Activated T-cell treated with anti-CD3 and anti-CD28 coated beads, Interleukin-2, amount 50 U/mL, for 4 hours (primary cell): ENCODE measurements at regions not wholly inside any gene's neighbourhood (a gene's known extent, or its start where the extent isn't known, plus 50 kb on each side); places are given as distances from the start of the nearest gene placed in this dataset.

Experiments
- ATAC-seq, 2 donors: fragments of 200-7000 bp; cut with Tn5 transposase; one replicate each; pipeline ENCODE4 v1.10.0; 2021
- DNase-seq: peaks from one replicate; pipeline ENCODE4 v3.0.0-alpha.2; 2020
- H3K27me3 Mint-ChIP-seq: one replicate; pipeline ENCODE4 v1.8.0; 2021; ENCODE audit warnings: low read depth, mixed read lengths
- H3K36me3 Mint-ChIP-seq: one replicate; pipeline ENCODE4 v1.8.0; 2022; ENCODE audit warnings: mixed read lengths; ENCODE audit not compliant: insufficient read depth
- H3K4me1 Mint-ChIP-seq: one replicate; pipeline ENCODE4 v1.8.0; 2021; ENCODE audit warnings: low read depth, mixed read lengths
- H3K4me3 Mint-ChIP-seq: one replicate; pipeline ENCODE4 v1.8.0; 2021; ENCODE audit warnings: mild to moderate bottlenecking, moderate library complexity, mixed read lengths
- H3K9me3 Mint-ChIP-seq: one replicate; pipeline ENCODE4 v1.8.0; 2021; ENCODE audit warnings: mixed read lengths

DNA sequence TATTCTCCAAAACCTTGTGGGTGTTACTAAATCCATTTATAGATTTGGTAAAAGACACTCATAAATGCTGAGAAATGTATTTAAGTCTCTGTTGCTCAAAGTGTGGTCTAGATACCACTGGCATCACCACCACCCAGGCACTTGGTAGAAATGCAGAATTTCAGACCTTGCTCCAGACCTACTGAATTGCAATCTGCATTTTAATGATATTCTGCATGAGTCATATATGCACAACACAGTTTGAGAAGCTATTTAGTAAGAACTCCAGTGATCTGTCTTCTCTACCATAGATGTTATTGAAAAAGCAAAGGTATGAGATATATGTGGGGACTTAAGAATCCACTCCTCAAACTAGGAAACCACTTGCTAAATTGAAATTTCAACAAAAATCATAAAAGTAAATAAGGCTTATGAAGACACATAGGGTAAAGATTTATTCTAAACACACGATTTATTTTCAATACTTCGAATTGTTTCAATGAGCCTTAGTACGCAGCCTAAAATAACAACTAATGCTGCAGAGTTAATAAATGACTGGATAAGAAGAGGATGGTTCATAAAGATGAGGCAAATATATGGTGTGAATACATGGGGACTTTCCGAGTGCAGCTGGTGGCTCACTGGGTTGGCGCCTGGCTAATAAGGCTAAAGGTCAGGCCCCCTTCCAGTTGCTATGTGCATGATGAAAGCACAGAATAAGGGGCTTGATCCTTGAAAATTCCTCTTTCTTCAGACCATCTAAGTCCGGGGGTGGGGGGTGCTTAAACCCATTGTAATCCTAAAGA is 813.3 kb downstream of the NR2F2 start:
- Mint-ChIP-seq H3K4me1 (no peaks in the 10 kb centered on the region), H3K9me3 (peaks cover 8% of the 10 kb centered on the region), H3K36me3 (no peaks in the 10 kb centered on the region), H3K4me3 (no peak overlapping the region), H3K27me3 (no peaks in the 10 kb centered on the region)
- no peak for DNase-seq
- ATAC-seq: no peak

GRCh38 chr15:97144377-97144711 is 813.8 kb downstream of the NR2F2 start:
- H3K9me3 Mint-ChIP-seq: peaks cover 8% of the 10 kb centered on the region
- no peak for DNase-seq
- no peaks in the 10 kb centered on the region for H3K4me1 Mint-ChIP-seq
- no peaks in the 10 kb centered on the region for H3K36me3 Mint-ChIP-seq
- H3K27me3 Mint-ChIP-seq: no peaks in the 10 kb centered on the region
- H3K4me3 Mint-ChIP-seq: no peak overlapping the region
- ATAC-seq: no peak

GRCh38 chr15:97146929-97147870 is 813.3 kb upstream of the ARRDC4 start:
- no peak overlapping the region for H3K4me3 Mint-ChIP-seq
- no peaks in the 10 kb centered on the region for H3K27me3 Mint-ChIP-seq
- no peaks in the 10 kb centered on the region for H3K4me1 Mint-ChIP-seq
- DNase-seq (no peak), ATAC-seq (no peak)
- no peaks in the 10 kb centered on the region for H3K36me3 Mint-ChIP-seq
- H3K9me3 Mint-ChIP-seq: peaks cover 15% of the 10 kb centered on the region

DNA sequence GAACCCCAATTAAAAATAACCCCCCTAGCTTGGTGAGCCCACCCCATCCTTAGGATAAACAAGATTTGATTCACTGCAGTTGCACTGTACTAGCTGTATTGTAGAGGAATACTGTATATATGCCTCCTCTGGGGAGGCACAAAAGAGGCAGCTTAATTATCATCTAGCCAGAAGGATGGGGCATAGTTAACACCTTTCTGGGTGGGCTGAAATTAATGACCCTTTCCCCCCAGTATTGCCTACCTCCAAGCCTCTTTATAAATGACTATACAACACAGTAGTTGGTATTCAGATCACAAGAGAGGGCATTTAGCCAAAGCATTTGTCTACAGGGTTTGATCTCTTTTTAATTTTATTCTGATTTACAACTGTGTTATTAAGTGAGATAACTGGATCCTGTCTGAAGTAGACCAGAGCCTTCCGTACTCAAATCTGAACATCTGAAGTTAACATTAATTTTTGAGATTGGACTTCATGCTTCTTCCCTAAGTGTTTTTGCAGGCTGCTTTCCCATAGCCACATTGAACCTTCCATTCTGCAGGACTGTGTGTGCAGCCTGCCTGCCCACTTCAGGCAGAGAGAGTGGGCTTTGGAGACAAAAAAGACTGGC is 807.0 kb upstream of the ARRDC4 start:
- Mint-ChIP-seq H3K36me3 (no peaks in the 10 kb centered on the region), H3K27me3 (no peaks in the 10 kb centered on the region), H3K9me3 (peaks cover 7% of the 10 kb centered on the region), H3K4me1 (no peaks in the 10 kb centered on the region), H3K4me3 (no peak overlapping the region)
- DNase-seq (no peak), ATAC-seq (no peak)

DNA sequence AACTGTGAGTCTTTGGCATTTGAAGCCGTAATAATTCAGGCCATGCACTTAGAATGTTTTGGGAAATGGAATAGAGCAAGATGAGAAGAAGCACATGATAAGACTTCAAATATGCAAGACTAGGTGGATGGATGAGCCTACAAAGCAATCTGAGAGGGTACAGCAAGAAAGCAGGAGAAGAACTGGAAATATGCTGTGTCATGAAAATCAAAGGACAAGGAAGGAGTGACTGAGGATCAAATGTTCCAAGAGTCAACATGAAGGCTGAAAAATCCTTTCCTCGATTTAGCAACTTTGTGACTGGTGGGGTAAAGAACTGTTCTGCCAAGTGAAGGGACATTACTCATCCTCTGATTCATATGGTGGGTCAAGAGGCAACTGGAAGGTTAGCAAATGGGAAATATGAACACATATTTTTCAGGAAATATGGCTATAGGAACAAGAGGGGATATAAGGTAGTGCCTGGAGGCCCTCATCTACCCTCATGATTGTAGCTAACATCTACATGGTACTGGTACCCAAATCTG is 803.7 kb upstream of the ARRDC4 start:
- Mint-ChIP-seq H3K27me3 (no peaks in the 10 kb centered on the region), H3K9me3 (no peaks in the 10 kb centered on the region), H3K36me3 (no peaks in the 10 kb centered on the region), H3K4me3 (no peak overlapping the region), H3K4me1 (no peaks in the 10 kb centered on the region)
- no peak for ATAC-seq
- DNase-seq: no peak

DNA sequence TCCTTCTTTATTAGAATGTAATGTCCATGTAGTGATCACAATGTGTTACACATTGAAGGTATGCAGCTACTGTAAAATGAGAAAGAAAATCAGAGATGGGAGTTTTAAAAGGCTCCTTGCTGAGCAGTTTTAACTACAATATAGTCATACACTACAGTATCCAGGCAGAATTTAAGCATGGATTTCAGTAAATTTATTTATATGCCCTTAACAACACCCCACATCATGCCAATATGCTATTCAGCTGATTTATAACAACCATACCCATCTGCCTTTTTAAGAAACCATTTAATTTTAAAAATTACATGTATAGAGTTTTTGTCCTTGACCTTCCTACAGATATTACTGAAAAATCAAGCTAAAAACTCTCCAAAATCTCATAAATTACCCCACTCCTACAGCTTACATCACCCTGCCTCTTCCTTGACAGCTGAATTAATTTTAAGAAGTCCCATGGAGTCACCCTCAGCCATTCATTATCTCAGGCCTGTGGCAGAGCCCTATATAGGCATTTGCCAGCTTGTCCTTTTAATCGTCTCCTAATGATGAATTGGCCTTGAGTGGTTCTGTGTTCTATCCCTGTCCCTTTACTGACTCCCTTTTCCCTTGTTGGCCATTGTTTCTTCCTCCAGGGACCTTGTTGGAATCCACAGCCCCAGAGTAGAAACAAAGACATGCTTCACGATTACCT is 797.6 kb upstream of the ARRDC4 start:
- Mint-ChIP-seq H3K9me3 (peaks cover 4% of the 10 kb centered on the region), H3K4me1 (no peaks in the 10 kb centered on the region), H3K4me3 (no peak overlapping the region), H3K36me3 (no peaks in the 10 kb centered on the region), H3K27me3 (no peaks in the 10 kb centered on the region)
- DNase-seq (no peak), ATAC-seq (no peak)

DNA sequence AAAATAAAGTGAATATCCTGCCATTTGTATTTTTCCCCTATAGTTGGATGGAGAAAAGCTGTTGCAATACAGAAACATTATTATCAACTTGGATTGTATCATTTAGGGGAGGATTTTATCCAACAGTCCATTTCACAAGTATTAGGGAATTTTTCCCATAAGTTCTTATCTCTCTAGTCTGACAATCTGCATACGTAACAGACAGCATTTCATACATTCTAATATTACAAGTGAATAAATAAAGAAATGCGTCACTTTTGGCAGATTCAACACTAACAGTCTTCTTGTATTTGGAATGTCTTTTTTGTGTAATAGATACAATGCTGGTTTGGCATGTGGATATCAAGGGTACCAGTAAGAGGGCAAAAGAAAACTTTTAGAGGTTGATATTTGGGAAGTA is 795.3 kb upstream of the ARRDC4 start:
- H3K4me1 Mint-ChIP-seq: no peaks in the 10 kb centered on the region
- H3K9me3 Mint-ChIP-seq: peaks cover 4% of the 10 kb centered on the region
- H3K4me3 Mint-ChIP-seq: no peak overlapping the region
- no peak for DNase-seq
- ATAC-seq: no peak
- no peaks in the 10 kb centered on the region for H3K27me3 Mint-ChIP-seq
- H3K36me3 Mint-ChIP-seq: no peaks in the 10 kb centered on the region

GRCh38 chr15:97168704-97169475 is 791.6 kb upstream of the ARRDC4 start:
- Mint-ChIP-seq H3K4me1 (no peaks in the 10 kb centered on the region), H3K4me3 (no peak overlapping the region), H3K36me3 (no peaks in the 10 kb centered on the region), H3K9me3 (no peaks in the 10 kb centered on the region), H3K27me3 (no peaks in the 10 kb centered on the region)
- ATAC-seq (no peak), DNase-seq (no peak)

- peaks cover 11% of the 10 kb centered on the region for H3K9me3 Mint-ChIP-seq
- DNase-seq (no peak), ATAC-seq (no peak)
- H3K4me1 Mint-ChIP-seq: no peaks in the 10 kb centered on the region
- no peaks in the 10 kb centered on the region for H3K36me3 Mint-ChIP-seq
- no peak overlapping the region for H3K4me3 Mint-ChIP-seq
- H3K27me3 Mint-ChIP-seq: no peaks in the 10 kb centered on the region
Observed at GRCh38 chr15:97171556-97171955, 788.9 kb upstream of the ARRDC4 start.

- H3K27me3 Mint-ChIP-seq: no peaks in the 10 kb centered on the region
- H3K36me3 Mint-ChIP-seq: no peaks in the 10 kb centered on the region
- H3K4me1 Mint-ChIP-seq: no peaks in the 10 kb centered on the region
- ATAC-seq: no peak
- peaks cover 15% of the 10 kb centered on the region for H3K9me3 Mint-ChIP-seq
- no peak overlapping the region for H3K4me3 Mint-ChIP-seq
- no peak for DNase-seq
Observed at GRCh38 chr15:97174886-97175540, 785.5 kb upstream of the ARRDC4 start.

DNA sequence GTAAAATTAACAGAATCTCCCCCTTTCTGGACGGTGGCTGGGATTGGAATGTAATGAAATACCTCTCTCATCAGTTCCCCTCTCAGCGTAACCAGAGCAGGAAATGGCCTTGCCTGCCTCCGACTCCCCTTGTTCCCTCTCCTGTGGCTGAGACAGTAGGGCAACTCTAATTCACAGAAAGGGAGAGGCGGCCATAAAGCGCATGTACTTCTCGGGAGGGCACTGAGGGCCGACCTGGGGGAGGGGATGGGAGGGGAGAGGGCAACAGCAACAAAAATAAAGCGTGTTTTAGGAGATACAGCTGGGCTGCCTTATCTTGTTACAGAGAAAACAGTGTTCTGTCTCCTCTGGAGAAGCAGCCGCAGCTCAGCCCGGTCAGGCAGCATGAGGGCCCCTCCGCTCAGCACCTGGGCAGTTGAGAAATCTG is 783.3 kb upstream of the ARRDC4 start:
- Mint-ChIP-seq H3K4me1 (no peaks in the 10 kb centered on the region), H3K9me3 (peaks cover 15% of the 10 kb centered on the region), H3K27me3 (no peaks in the 10 kb centered on the region), H3K4me3 (no peak overlapping the region), H3K36me3 (no peaks in the 10 kb centered on the region)
- DNase-seq: no peak
- ATAC-seq: no peak

DNA sequence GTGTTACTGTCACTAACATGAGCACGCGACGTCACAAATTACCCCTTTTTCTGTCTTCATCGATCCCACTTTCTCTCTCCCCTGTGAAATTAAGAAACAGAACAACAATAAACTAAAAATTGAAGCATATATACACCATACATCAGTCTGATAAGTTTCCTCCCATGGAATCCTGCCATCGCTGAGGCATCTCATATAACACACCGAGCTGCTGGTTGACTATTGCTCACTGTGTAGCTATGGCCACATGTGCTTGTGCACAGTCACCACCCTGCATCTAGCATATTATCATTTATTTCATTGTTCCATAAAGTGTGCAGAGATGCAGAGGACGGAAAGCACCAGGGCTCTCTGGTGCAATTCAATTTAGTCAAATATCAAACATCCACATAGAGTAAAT is 777.9 kb upstream of the ARRDC4 start:
- Mint-ChIP-seq H3K9me3 (peaks cover 4% of the 10 kb centered on the region), H3K27me3 (no peaks in the 10 kb centered on the region), H3K36me3 (no peaks in the 10 kb centered on the region), H3K4me3 (no peak overlapping the region), H3K4me1 (no peaks in the 10 kb centered on the region)
- ATAC-seq: no peak
- DNase-seq: no peak

GRCh38 chr15:97189162-97189780 is 771.2 kb upstream of the ARRDC4 start:
- Mint-ChIP-seq H3K9me3 (peaks cover 9% of the 10 kb centered on the region), H3K27me3 (no peaks in the 10 kb centered on the region), H3K4me1 (no peaks in the 10 kb centered on the region), H3K4me3 (no peak overlapping the region), H3K36me3 (no peaks in the 10 kb centered on the region)
- DNase-seq (no peak), ATAC-seq (no peak)
